ENCODE measurements at regions not wholly inside any gene's neighbourhood (a gene's known extent, or its start where the extent isn't known, plus 50 kb on each side); places are given as distances from the start of the nearest gene placed in this dataset.

DNA sequence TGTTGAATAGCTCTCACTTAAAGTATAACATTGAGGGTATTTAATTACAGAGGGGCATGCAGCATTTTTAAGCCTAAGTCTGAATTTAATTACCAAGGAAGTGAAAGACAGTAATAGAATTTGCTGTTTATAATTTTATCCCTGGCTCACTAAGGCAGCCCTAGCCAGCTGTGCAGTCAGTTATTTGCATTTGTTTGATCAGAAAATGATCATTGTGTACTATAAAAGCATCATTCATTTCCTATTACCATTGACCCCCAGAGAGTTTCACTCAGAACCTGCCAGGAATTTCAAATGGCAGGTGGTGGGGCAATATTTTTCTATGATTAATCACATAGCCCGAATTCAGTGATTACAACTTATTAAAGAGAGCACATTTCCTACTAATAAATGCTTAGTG lies 277.1 kb upstream of the KAZN start:
- no peak overlapping the region for H3K4me3 ChIP-seq (replicated peaks; ENCODE audit: insufficient read depth, low read length)
- H3K27me3 ChIP-seq (ENCODE audit: insufficient read depth, poor library complexity, severe bottlenecking): no peaks in the 10 kb centered on the region
- H3K27ac ChIP-seq (replicated peaks): no peak overlapping the region
- DNase-seq (ENCODE audit: low read depth in 1 of 2, low spot score in 1 of 2): no peak
- no peak for TF ChIP-seq POLR2AphosphoS5 (IDR thresholded peaks at IDR 0.05; ENCODE audit: low read depth)
- no peak for TF ChIP-seq GABPA (IDR thresholded peaks at IDR 0.05; ENCODE audit: low read depth)
- TF ChIP-seq, protein P1, sequence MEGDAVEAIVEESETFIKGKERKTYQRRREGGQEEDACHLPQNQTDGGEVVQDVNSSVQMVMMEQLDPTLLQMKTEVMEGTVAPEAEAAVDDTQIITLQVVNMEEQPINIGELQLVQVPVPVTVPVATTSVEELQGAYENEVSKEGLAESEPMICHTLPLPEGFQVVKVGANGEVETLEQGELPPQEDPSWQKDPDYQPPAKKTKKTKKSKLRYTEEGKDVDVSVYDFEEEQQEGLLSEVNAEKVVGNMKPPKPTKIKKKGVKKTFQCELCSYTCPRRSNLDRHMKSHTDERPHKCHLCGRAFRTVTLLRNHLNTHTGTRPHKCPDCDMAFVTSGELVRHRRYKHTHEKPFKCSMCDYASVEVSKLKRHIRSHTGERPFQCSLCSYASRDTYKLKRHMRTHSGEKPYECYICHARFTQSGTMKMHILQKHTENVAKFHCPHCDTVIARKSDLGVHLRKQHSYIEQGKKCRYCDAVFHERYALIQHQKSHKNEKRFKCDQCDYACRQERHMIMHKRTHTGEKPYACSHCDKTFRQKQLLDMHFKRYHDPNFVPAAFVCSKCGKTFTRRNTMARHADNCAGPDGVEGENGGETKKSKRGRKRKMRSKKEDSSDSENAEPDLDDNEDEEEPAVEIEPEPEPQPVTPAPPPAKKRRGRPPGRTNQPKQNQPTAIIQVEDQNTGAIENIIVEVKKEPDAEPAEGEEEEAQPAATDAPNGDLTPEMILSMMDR (IDR thresholded peaks at IDR 0.05; ENCODE audit: insufficient read depth, low read length): no peak
- TF ChIP-seq SPI1 (IDR thresholded peaks at IDR 0.05; ENCODE audit: borderline replicate concordance, low read depth): no peak
- TF ChIP-seq, protein P2, sequence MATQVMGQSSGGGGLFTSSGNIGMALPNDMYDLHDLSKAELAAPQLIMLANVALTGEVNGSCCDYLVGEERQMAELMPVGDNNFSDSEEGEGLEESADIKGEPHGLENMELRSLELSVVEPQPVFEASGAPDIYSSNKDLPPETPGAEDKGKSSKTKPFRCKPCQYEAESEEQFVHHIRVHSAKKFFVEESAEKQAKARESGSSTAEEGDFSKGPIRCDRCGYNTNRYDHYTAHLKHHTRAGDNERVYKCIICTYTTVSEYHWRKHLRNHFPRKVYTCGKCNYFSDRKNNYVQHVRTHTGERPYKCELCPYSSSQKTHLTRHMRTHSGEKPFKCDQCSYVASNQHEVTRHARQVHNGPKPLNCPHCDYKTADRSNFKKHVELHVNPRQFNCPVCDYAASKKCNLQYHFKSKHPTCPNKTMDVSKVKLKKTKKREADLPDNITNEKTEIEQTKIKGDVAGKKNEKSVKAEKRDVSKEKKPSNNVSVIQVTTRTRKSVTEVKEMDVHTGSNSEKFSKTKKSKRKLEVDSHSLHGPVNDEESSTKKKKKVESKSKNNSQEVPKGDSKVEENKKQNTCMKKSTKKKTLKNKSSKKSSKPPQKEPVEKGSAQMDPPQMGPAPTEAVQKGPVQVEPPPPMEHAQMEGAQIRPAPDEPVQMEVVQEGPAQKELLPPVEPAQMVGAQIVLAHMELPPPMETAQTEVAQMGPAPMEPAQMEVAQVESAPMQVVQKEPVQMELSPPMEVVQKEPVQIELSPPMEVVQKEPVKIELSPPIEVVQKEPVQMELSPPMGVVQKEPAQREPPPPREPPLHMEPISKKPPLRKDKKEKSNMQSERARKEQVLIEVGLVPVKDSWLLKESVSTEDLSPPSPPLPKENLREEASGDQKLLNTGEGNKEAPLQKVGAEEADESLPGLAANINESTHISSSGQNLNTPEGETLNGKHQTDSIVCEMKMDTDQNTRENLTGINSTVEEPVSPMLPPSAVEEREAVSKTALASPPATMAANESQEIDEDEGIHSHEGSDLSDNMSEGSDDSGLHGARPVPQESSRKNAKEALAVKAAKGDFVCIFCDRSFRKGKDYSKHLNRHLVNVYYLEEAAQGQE (IDR thresholded peaks at IDR 0.05; ENCODE audit: insufficient replicate concordance, low read depth): no peak

DNA sequence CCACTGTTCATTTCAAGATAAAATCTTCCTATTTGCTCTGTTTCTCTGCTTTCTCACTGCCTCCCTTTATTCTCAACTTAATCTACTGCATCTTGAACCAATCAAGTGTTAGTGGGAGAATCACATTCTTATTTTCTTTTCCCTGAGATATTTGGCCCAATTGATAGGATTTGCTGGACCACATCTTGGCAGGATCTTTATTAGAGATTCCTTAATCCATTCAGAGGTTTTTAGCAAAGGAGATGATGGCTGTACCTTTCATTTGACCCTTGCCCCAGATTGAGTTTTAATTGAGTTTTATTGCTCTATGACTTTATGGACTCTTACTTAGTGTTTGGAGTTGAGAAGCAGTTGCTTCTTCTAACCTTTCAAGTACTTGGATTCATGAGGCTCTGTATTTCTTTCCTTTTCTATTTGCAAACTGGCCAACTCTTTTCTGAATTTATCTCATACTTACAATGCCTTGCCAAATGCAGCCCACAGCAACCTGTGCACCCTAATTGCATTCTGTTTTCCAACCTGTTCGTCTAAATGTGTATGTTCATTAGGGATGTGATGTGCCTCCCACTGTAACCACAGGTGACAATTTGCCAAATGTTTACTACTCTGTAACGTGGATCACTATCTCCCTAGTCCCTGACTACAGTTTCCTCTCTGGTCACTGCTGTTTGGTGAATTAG lies 274.8 kb upstream of the KAZN start:
- Histone ChIP-seq H3K27ac (replicated peaks) (no peak overlapping the region), H3K4me3 (replicated peaks; ENCODE audit: insufficient read depth, low read length) (no peak overlapping the region), H3K27me3 (ENCODE audit: insufficient read depth, poor library complexity, severe bottlenecking) (no peaks in the 10 kb centered on the region)
- TF ChIP-seq, protein P1 (IDR thresholded peaks at IDR 0.05; ENCODE audit: insufficient read depth, low read length): no peak
- no peak for TF ChIP-seq POLR2AphosphoS5 (IDR thresholded peaks at IDR 0.05; ENCODE audit: low read depth)
- no peak for DNase-seq (ENCODE audit: low read depth in 1 of 2, low spot score in 1 of 2)

DNA sequence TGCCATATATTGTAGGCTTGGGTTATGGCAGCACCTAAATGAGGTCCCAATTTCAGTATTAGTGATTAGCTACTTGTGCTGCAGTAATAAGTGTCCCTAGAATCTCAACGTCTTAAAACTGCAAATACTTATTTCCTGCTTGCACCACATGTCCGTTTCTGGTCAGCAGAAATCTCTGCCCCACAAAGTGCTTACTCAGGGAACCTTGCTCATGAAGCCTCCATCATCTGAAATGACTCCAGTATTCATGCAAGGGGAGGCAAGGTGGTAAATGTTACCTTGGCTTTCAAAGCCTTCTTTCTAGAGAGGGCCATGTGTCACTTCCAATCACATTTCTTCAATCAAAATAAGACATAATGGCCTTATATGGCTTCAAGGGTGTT lies 274.2 kb upstream of the KAZN start:
- Histone ChIP-seq H3K4me3 (replicated peaks; ENCODE audit: insufficient read depth, low read length) (no peak overlapping the region), H3K27ac (replicated peaks) (no peak overlapping the region), H3K27me3 (ENCODE audit: insufficient read depth, poor library complexity, severe bottlenecking) (no peaks in the 10 kb centered on the region)
- DNase-seq (ENCODE audit: low read depth in 1 of 2, low spot score in 1 of 2): no peak
- TF ChIP-seq GABPA (IDR thresholded peaks at IDR 0.05; ENCODE audit: low read depth) (no peak), POLR2AphosphoS5 (IDR thresholded peaks at IDR 0.05; ENCODE audit: low read depth) (no peak), SPI1 (IDR thresholded peaks at IDR 0.05; ENCODE audit: borderline replicate concordance, low read depth) (no peak)
- TF ChIP-seq, protein P2 (IDR thresholded peaks at IDR 0.05; ENCODE audit: insufficient replicate concordance, low read depth): no peak
- TF ChIP-seq, protein P1 (IDR thresholded peaks at IDR 0.05; ENCODE audit: insufficient read depth, low read length): no peak

DNA sequence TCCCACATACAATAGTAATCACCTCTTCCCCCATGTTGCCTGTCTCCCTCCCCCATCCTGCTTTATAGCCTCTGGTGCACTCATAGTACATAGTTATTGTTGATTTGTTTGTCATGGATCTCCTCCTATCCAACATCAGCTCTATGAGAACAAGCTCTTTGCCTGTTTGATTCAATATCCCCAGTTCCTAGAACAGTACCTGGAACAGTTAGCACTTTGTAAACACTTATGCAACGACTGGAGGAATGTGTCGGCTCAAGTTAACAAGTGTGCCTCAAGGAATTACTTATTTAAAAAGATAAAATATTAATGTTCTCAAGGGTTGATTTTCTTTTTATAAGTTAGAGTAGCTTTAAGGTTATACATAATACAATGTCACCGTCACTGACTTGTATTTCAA lies 271.6 kb upstream of the KAZN start:
- Histone ChIP-seq H3K4me3 (replicated peaks; ENCODE audit: insufficient read depth, low read length) (no peak overlapping the region), H3K27ac (replicated peaks) (no peak overlapping the region), H3K27me3 (ENCODE audit: insufficient read depth, poor library complexity, severe bottlenecking) (no peaks in the 10 kb centered on the region)
- DNase-seq (ENCODE audit: low read depth in 1 of 2, low spot score in 1 of 2): no peak
- TF ChIP-seq SPI1 (IDR thresholded peaks at IDR 0.05; ENCODE audit: borderline replicate concordance, low read depth) (no peak), GABPA (IDR thresholded peaks at IDR 0.05; ENCODE audit: low read depth) (no peak), POLR2AphosphoS5 (IDR thresholded peaks at IDR 0.05; ENCODE audit: low read depth) (no peak)
- TF ChIP-seq, protein P1 (IDR thresholded peaks at IDR 0.05; ENCODE audit: insufficient read depth, low read length): no peak
- TF ChIP-seq, protein P2 (IDR thresholded peaks at IDR 0.05; ENCODE audit: insufficient replicate concordance, low read depth): no peak
